Stimulated activated CD4-positive, alpha-beta T cell treated with anti-CD3 and anti-CD28 coated beads, Interleukin-12 subunit alpha, Interleukin-12 subunit beta, amount 100 ng/mL, for 24 hours (primary cell): ENCODE measurements at regions not wholly inside any gene's neighbourhood (a gene's known extent, or its start where the extent isn't known, plus 50 kb on each side); places are given as distances from the start of the nearest gene placed in this dataset.
"Not testable (repeated sequence)": the region's sequence is repeated elsewhere in the genome, so short reads cannot be mapped to it uniquely, and the experiment has no call there.

Source experiments
- DNase-seq, 2 experiments: peaks; one replicate each; pipeline ENCODE4 v3.0.0-alpha.2; 2020; ENCODE audit warnings: low read depth in 2 of 2

GRCh38 chr5:163350083-163350482, 87.3 kb upstream of the CCNG1 start:
- no peak for DNase-seq

DNA sequence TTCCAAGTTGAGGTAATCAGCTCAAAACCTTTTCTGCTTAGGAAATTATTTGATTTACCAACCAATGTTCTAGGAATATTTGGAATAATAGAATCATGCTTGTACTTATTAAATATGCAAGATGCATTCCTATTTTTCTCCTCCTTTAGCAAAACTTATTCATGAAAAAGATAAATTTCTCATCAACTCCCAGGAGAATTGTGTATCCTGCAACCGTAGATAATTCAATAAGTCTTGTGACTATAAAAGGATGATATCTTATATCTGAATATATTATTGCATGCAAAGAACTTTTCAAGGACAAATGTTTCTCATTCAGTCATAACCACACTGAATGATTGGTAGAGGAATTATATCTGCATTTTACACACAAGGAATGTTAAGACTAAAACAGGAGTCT, 84.9 kb upstream of the CCNG1 start:
- DNase-seq = no peak

GRCh38 chr5:163355811-163356210, 81.6 kb upstream of the CCNG1 start:
- DNase-seq = not testable (repeated sequence)

DNA sequence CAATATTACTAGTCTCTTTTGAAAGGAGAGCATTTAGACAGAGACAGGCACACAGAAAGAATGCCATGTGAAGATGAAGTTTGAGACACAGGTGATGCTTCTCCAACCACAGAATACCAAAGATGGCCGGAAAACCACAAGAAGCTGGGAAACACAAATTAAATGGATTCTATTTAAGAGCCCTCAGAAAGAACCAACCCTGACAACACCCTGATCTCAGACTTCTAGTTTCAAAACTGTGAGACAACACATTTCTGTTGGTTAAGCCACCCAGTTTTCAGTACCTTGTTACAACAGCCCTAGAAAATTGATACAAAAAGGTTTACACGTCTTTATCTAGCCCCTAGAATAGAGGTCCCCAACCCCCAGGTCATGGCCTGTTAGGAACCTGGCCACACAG, 79.8 kb upstream of the CCNG1 start:
- DNase-seq = no peak

DNA sequence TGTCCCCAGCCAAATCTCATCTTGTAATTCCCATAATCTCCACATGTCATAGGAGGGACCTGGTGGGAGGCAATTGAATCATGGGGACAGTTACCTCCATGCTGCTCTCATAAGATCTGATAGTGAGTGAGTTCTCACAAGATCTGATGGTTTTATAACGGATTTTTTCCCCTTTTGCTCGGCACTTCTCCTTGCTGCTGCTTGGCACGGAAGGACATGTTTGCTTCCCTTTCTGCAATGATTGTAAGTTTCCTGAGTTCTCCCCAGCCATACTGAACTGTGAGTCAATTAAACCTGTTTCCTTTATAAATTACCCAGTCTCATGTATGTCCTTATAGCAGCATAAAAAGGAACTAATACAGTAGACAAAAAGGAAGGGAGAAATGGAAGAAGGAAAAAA, 76.7 kb upstream of the CCNG1 start:
- DNase-seq = no peak

GRCh38 chr5:163361450-163361849, 75.9 kb upstream of the CCNG1 start:
- DNase-seq = no peak

- no peak for DNase-seq
Observed at GRCh38 chr5:163362840-163363371, 74.5 kb upstream of the CCNG1 start.

DNA sequence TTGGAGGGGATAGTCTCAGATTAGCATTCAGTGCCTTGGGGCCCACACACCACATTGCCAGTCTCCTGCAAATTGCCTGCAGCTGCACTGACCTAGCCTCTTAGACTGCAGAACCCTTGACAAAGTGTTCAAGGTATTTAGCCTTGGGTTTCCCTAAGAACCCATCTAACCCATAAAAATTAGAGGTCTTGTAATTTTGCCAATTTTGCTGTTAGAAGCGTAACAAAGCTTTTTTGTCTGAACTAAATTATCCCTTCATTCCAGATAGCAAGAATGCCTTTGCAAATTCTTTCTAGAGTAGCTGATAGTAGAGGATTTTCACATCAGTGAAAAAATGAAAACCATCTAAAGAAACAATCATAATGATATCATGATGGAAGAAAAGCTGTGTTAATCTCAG, 74.0 kb upstream of the CCNG1 start:
- DNase-seq = no peak

DNA sequence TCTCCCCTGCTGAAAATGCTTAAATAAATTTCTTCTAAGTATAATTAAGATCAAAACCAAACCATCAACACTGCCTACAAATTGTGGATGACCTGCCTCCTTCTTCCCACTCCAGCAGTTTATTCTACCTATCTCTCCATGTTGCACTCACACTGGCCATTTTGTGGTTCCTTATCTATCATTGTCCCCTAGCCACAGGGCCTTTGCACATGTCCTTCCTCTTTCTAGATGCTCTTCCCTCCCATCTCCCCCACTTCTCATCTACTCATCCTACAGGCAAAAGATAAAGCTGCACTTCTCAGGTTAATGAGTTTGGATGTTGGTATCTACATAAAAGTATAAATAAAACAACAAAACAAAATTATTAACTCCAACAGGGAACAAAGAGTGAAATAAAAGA, 70.6 kb upstream of the CCNG1 start:
- DNase-seq = no peak

- no peak for DNase-seq
Observed at GRCh38 chr5:163369776-163370385, 67.5 kb upstream of the CCNG1 start.

DNA sequence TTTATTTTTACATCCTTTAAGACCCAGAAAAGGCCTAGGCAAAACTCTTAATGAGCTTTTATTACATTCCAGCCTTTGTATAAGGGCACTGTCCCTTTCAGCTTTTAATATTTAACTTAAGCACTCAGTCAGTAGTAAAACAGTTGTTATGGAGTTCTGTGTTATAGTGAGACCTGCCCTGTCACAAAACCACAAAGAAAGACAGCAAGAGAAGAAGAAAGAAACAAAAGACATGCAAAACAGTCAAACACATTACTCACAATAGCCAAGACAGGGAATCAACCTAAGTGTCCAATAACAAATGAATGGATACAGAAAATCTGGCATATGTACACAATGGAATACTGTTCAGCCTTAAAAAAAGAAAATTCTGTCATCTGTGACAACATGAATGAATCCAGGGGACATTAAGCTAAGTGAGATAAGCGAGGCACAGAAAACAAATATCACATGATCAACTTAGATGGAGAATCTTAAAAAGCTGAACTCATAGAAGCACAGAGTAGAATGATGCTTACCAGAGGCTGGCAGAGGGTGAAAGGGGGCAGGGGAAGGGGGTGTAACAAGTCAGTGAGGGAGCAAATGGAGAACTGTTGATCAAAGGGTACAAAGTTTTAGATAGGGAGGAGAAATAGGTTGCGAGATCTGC, 63.8 kb upstream of the CCNG1 start:
- DNase-seq = no peak

- no peak for DNase-seq
Observed at GRCh38 chr5:163377982-163378381, 59.4 kb upstream of the CCNG1 start.

GRCh38 chr5:163379298-163380155, 57.9 kb upstream of the CCNG1 start:
- no peak for DNase-seq

DNA sequence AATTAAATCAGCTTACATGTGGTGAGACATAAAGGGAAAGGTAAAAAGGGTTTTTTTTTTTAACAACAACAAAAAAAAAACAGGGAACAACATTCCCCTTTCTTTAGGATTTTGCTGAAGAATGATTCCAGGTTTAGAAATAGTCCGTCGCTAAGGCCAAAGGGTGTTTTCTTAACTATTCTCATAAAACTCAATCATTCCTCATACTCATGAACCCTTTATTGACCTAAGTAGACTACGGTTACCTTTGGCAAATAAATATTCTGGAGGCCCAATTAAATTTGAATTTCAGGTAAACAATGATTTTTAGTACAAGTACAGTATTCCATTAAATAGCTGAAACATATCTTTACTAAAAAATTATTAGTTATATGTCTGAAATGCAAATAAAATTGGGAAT, 55.6 kb upstream of the CCNG1 start:
- DNase-seq = no peak

DNA sequence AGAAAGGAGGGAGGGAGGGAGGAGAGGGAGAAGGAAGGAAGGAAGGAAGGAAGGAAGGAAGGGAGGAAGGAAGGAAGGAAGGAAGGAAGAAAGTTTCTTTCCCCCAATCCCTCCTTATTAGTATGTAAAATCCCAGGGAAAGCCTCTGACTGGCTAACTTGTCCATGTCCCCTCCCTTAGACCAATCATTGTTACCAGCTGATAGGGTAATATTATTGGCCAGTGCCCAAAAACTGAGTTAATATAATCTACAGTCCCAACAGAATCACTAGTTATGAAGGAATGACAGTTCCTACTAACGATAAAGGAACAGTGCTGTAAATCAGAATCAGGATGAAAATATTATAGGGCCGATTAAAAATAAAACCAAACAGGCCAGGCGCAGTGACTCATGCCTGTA, 53.6 kb upstream of the CCNG1 start:
- DNase-seq = no peak

GRCh38 chr5:163384669-163385068, 52.7 kb upstream of the CCNG1 start:
- no peak for DNase-seq

GRCh38 chr5:163385271-163385670, 52.1 kb upstream of the CCNG1 start:
- DNase-seq = no peak

DNA sequence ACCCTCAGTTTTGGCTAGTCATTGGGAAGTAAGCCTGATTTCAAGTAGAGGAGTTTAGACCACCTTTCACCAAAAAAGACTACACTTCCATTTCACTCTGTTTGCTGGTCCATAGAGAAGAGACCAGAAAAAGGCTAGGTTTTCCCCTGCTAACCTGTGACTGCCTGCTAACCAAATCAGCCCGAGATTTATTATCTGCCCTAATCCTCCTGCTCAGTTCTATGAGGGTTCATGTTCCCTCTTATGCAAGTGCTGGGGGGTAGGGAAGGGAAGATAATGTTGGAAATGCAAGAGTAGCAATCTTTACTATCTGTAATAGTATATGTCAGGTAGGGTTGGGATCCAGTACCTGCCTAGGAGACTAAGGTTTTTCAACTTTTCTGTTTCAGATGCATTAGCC, 51.6 kb upstream of the CCNG1 start:
- no peak for DNase-seq

DNA sequence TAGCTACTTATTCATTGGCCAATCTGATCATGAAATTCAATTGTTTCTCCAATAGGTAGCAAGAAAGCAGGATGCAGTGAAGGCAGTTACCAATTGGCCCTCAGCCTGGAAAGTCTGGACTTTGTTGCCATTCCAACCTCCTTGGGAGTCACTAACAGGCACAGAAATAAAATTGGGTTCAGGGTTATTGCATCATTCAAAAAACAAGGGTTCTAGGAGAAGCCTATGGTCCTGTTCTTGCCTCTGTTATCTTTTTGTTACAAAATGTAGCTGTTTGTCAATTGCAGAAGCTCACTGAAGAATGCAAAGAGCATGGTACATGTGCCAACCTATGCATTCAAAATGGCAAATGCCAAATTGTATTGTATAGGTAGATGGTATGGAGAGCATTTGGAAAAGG, 51.0 kb upstream of the CCNG1 start:
- DNase-seq = no peak

DNA sequence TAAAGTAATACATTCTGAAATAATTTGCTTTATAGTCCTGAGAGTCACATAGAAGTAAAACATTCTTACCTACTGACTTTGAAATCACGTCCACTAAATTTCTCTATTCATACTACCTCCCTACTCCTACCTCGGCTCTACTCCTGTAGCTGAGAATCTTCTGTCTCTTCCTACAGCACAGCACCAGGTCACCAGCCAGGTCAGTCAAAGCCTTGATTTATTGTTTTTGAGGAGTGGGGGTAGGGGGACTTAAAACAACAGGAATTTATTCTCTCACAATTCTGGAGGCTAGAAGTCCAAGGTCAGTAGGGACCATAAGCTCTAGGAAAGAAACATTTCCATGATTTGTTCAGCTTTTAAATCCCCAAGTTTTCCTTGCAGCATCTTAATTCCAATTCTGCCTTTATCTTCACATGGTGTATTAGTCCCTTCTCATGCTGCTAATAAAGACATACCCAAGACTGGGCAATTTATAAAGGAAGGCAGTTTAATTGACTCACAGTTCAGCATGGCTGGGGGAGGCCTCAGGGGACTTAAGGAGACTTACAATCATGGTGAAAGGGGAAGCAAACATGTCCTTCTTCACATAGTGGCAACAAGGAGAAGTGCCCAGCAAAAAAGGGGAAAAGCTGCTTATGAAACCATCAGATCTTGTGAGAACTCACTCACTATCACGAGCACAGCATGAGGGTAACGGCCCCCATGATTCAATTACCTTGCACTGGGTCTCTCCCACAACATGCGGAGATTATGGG, 49.6 kb upstream of the CCNG1 start:
- DNase-seq = no peak
